GM21576 (cell line): ENCODE measurements at regions not wholly inside any gene's neighbourhood (a gene's known extent, or its start where the extent isn't known, plus 50 kb on each side); places are given as distances from the start of the nearest gene placed in this dataset.
"Not testable (repeated sequence)": the region's sequence is repeated elsewhere in the genome, so short reads cannot be mapped to it uniquely, and the experiment has no call there.

Source experiments
- ATAC-seq: cut with Tn5 transposase; IDR thresholded peaks from one replicate; pipeline ENCODE4 v1.9.1; 2021; ENCODE audit warnings: mild to moderate bottlenecking, moderate library complexity; ENCODE audit not compliant: unreplicated experiment

DNA sequence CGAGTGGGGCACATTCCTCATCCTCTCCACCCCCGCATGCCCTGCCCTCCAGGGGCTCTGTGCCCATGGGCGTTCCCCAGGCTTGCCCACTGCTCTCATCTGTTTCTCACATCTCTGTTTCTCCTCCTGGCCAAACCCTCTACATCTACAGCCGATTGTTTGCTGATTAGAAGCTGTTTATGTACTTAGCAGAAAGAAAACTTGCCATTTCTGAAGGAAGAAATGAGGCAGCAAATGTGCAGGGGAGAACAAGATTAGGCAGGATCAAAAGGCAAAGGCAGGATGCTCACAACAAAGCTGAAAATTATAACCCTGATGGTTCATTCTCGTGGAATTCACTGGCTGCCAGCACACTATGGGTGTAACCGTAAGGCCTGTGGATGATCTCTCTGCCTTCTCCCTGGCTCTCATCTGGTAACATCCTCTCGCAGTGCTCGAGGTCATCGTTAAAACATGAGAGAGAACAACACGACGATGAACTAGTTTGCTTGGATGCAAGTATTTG, 111.6 kb upstream of the KLF14 start:
- ATAC-seq, result no peak

- ATAC-seq, result no peak
Observed at GRCh38 chr7:130849604-130850003, 115.6 kb upstream of the KLF14 start.

DNA sequence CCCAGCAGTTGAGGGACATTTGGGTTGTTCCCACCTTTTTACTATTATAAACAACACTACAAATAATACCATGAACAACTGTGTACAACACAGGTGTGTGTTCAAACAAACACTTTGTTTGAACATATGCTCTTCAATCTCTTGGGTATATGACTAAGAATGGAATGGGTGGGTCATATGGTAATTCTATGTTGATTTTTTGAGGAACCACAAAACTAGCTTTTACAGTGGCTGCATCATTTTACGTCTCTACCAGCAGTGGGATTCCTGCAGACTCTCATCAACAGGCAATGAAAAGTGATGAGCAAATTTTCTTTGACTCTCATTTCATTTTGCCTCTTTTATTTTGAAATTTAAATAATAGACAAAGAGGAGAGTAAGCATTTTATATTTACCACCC, 116.9 kb upstream of the KLF14 start:
- no peak for ATAC-seq

DNA sequence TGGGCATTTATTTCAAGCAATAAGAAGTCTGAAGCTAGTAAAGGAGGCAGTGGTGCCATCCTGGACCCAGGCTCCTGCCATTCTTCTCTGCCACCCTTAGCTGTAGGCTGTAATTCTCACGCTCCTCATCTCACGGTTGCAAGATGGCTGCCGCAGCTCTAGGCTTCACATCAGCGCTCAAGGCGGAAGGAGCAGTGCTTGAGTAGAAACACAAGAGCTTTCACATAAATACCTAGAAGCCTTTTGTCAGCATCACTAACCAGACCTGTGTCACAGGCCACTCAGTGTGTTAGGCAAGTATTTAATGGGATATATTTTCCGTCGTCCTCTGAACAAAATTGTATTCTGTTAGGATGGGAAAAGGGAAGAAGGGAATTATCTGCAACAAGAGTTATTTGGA, 118.9 kb upstream of the KLF14 start:
- no peak for ATAC-seq

DNA sequence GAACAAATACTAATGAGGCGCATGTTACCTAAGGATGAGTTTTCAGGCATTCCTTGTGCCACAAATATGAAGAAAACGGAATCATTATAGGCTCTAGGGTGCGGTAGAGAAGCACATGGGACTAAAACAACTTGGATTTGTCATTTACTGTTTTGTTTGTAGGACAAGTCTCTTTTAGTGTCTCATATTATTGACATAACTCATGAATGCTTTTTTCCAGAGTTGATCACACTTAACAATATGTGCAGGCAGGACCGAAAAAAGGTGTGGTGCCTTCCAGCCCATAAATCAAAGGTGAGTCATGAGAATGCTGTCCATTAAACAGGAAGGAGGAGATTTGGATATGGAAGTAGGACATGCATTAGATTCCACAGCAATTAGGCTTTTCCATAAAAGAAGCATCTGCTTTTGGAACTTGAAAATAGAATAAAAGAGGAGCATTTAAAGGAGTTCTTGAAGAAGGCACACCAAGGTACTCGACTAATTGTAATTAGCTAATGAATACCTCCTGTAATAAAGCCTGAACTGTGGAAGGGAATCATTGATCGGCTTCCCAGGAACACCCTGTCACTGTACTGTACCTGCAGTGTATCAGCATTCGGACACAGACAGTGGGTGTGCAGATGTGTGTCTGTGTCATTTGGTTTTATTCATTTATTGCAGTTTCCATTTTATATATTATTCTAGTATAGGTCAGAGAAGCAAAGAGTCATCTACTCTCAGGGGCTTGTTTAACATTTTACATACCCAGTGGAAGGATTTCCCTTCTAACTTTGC, 119.7 kb upstream of the KLF14 start:
- no peak for ATAC-seq

GRCh38 chr7:130854481-130854880, 120.5 kb upstream of the KLF14 start:
- ATAC-seq, result no peak

- no peak for ATAC-seq
Observed at GRCh38 chr7:130856866-130857265, 122.9 kb upstream of the KLF14 start.

- not testable (repeated sequence) for ATAC-seq
Observed at GRCh38 chr7:130860832-130861231, 126.8 kb upstream of the KLF14 start.

DNA sequence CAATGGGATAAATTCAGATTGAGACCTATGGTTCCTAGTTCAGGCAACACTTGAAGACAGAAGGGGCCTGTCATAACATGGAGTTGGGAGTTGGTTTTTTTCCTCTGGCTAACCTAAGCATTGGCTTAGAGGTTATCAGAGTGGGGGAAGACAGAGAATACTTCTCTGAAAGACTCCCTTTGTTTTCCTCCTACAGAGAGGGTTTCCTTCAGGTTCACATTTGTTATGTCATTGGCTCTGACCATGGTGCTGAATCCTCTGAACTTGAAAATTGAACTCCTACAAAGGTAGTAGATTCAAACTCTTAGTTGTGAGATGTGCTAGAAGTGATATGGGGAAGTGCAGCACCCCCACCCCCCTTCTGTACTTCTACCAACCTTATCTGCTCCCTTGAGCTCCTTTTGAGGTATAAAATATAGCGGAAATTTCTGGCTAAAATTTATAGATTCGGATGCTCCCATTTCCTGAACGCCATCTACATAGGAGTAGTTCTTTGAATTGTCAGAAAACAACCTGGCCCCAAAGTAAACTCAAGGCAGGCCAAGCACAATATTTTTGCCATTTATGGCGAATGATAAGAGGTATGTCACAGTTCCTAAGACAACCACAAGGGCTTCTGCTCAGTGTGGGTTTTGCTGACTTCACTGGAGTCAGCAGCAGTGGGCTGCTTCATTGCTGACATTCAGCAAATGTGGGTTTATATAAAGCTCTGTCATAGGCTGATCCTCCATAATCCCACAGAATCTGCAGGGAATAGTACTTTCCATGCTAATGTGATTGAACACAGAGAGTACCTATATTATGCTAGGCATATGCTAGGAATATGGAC, 131.6 kb upstream of the KLF14 start:
- ATAC-seq, result no peak

- no peak for ATAC-seq
Observed at GRCh38 chr7:130867039-130867438, 133.0 kb upstream of the KLF14 start.

DNA sequence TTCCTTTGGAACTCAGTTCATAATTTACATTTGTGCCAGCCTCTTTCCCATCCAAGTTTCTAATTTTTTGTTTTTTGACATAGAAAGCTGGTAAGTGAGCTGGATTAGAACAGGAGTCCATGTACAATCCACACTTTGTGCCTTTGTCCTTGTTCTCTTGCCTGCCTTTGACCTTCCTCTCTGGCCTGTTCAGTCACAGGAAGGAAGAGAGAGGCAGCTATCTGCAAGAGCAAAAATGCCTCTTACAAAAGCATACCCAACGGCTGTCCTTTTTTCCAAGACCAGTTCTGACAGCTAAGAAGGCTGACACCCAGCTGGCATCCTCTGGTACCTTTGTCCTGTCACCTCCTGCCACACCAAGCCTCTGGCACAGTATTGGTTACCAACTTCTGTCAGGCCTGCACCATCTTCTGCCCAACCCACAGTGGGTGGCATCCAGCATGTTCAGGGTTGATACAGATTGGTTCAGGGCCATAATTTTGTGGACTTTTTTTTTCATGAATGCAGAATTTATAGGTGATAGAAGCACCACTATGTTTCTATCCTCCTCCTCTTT, 133.7 kb upstream of the KLF14 start:
- ATAC-seq, result no peak

GRCh38 chr7:130868139-130868538, 134.1 kb upstream of the KLF14 start:
- no peak for ATAC-seq

DNA sequence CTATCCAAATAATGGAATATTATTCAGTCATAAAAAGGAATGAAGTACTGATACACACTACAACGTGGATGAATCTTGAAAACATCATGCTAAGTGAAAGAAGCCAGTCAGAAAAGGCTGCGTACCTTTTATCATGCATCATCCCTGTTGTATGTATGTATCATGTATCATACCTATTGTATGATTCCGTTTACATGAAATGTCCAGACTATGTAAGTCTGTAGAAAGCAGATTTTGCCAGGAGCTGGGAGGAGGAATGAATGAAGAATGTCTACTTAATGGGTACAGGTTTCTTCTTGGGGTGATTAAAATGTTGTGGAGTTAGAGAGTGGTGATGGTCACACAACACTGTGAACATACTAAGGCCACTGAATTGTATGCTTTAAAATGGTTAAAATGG, 135.9 kb upstream of the KLF14 start:
- ATAC-seq, result no peak

- ATAC-seq, result no peak
Observed at GRCh38 chr7:130872341-130872740, 138.3 kb upstream of the KLF14 start.

- ATAC-seq, result no peak
Observed at GRCh38 chr7:130872756-130873448, 138.9 kb upstream of the KLF14 start.

DNA sequence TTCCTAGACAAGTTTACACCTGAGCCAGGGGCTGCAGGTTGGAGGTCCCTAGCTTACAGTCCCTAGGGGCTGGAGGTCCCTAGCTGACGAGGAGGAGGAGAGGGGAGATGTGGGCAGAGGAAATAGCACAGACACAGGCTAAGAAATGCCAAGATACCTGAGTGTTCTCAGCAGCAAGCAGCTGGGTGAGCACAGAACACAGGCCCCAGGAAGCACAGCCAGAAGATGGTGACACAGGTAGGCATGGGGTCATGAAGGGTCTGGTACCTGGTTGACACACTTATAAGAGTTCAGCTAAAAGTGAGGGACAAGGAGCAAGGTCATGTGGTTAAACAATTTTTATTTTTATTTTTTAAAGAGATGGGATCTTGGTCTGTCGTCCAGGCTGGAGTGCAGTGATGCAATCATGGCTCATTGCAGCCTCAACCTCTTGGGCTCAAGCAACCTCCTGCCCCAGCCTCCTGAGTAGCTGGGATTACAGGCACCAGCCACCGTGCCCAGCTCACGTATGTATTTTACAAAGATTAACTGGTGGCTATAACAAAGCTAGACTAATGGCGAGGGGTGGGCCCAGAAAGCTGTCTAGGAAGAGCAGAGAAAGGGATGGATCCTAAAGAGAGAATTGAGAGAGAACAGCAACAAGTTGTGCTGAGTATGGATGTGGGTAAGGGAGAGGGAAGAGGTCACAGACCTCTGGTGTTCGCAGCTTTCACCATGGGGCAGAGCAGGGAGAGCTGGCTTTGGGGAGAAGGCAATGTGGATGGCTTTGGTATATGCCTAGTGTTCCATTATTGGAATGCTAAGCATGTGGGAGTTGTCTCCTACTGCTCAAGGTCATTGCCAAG, 140.3 kb upstream of the KLF14 start:
- no peak for ATAC-seq

GRCh38 chr7:130875265-130875741, 141.3 kb upstream of the KLF14 start:
- ATAC-seq, result peak; percentile 67

GRCh38 chr7:130875901-130876300, 141.9 kb upstream of the KLF14 start:
- no peak for ATAC-seq

DNA sequence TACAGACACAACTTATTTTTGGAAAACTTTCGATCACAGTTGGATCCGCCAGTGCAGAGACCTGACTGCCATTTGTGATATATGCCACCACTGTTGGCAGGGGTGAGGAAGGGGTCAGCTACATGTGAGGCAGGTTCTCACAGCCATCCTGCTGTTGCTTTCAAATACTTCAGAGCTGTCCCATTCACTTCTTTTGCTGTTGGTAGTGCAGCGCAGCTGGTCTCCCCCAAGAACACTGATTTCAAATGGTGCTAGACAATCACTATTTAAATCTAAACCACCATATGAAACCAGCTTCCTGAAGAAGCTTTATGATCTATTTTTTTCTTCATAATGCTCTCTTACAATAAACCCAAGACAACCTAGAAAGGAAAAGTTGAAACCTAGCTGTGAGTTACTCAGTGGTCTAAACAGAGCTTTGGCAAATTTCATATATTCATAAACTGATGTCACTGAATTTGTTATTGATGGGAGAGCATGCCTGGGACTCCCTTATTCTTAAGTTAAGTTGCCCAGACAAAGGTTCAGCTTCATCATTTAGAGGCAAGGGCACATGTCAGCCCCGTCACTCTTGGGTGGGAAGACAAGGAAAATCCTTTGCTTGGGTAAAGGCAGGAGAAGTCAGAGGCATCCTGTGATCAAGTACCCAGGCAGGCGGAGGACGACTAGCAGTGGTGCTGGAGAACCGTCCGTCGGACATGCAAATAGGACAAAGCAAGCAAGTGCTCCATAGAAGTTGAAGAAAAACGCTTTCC, 143.4 kb upstream of the KLF14 start:
- no peak for ATAC-seq

- no peak for ATAC-seq
Observed at GRCh38 chr7:130877991-130878305, 143.9 kb upstream of the KLF14 start.
